ENCODE measurements at regions not wholly inside any gene's neighbourhood (a gene's known extent, or its start where the extent isn't known, plus 50 kb on each side); places are given as distances from the start of the nearest gene placed in this dataset.

- TF ChIP-seq CTCF (IDR thresholded peaks at IDR 0.05; ENCODE audit: low read depth, low read length) = no peak
- TF ChIP-seq EZH2phosphoT487 (IDR thresholded peaks at IDR 0.05; ENCODE audit: low read depth) = no peak
Measured at GRCh38 chr2:41000906-41001305, 549.0 kb upstream of the SLC8A1 start.
